Effector memory CD8-positive, alpha-beta T cell (primary cell): ENCODE measurements at regions not wholly inside any gene's neighbourhood (a gene's known extent, or its start where the extent isn't known, plus 50 kb on each side); places are given as distances from the start of the nearest gene placed in this dataset.
A peak's percentile ranks its signal among the peaks of the same experiment; 100 is the strongest.

Source experiments
- ATAC-seq: fragments of 150-1000 bp; cut with Tn5 transposase; replicated peaks from 2 replicates; pipeline ENCODE4 v1.10.0; 2021; ENCODE audit warnings: mild to moderate bottlenecking, moderate library complexity
- DNase-seq, 3 experiments: peaks; one replicate each; pipeline ENCODE4 v3.0.0; 2021
- H3K27ac Mint-ChIP-seq, 2 donors: one replicate each; pipeline ENCODE4 v1.8.0; 2022; ENCODE audit warnings: mild to moderate bottlenecking in 2 of 2, mixed read lengths in 2 of 2, moderate library complexity in 2 of 2
- H3K27me3 Mint-ChIP-seq, 2 donors: one replicate each; pipeline ENCODE4 v1.8.0; 2022; ENCODE audit warnings: mixed read lengths in 2 of 2
- H3K36me3 Mint-ChIP-seq: one replicate; pipeline ENCODE4 v1.8.0; 2022; ENCODE audit warnings: mild to moderate bottlenecking, moderate library complexity, mixed read lengths; ENCODE audit not compliant: insufficient read depth
- H3K4me1 Mint-ChIP-seq, 2 donors: one replicate each; pipeline ENCODE4 v1.8.0; 2022; ENCODE audit warnings: low read depth in 2 of 2, mixed read lengths in 2 of 2
- H3K4me3 Mint-ChIP-seq, 2 donors: one replicate each; pipeline ENCODE4 v1.8.0; 2022; ENCODE audit warnings: mild to moderate bottlenecking in 2 of 2, mixed read lengths in 2 of 2, moderate library complexity in 2 of 2
- H3K9me3 Mint-ChIP-seq, 2 donors: one replicate each; pipeline ENCODE4 v1.8.0; 2022; ENCODE audit warnings: mixed read lengths in 2 of 2

- ATAC-seq (no peak), DNase-seq (no peak)
- Mint-ChIP-seq H3K27ac (no peak overlapping the region), H3K4me3 (no peak overlapping the region), H3K36me3 (peaks cover 3% of the 10 kb centered on the region), H3K4me1 (peaks cover 3 to 4% of the 10 kb centered on the region in 2 donors), H3K9me3 (no peaks in the 10 kb centered on the region), H3K27me3 (peaks cover 4 to 15% of the 10 kb centered on the region in 2 donors)
Observed at GRCh38 chr16:85418978-85419491, 194.1 kb upstream of the GSE1 start.

- DNase-seq (no peak), ATAC-seq (no peak)
- peaks cover 3 to 4% of the 10 kb centered on the region in 2 donors for H3K4me1 Mint-ChIP-seq
- no peak overlapping the region for H3K27ac Mint-ChIP-seq
- H3K9me3 Mint-ChIP-seq = no peaks in the 10 kb centered on the region
- no peak overlapping the region for H3K4me3 Mint-ChIP-seq
- peaks cover 3% of the 10 kb centered on the region for H3K36me3 Mint-ChIP-seq
- peaks cover 8 to 23% of the 10 kb centered on the region in 2 donors for H3K27me3 Mint-ChIP-seq
Observed at GRCh38 chr16:85419503-85420408, 193.4 kb upstream of the GSE1 start.

GRCh38 chr16:85420501-85421337, 192.4 kb upstream of the GSE1 start:
- Mint-ChIP-seq H3K4me3 (no peak overlapping the region), H3K36me3 (peaks cover 3% of the 10 kb centered on the region), H3K27ac (no peak overlapping the region), H3K27me3 (peaks cover 15 to 32% of the 10 kb centered on the region in 2 donors), H3K4me1 (peaks cover 4 to 5% of the 10 kb centered on the region in 2 donors), H3K9me3 (no peaks in the 10 kb centered on the region)
- DNase-seq = peak; percentile 71 to 82 (median 79)
- ATAC-seq = peak; percentile 91

- Mint-ChIP-seq H3K36me3 (peaks cover 3% of the 10 kb centered on the region), H3K4me1 (peaks cover 4 to 5% of the 10 kb centered on the region in 2 donors), H3K9me3 (no peaks in the 10 kb centered on the region), H3K27me3 (peaks cover 24 to 40% of the 10 kb centered on the region in 2 donors), H3K27ac (no peak overlapping the region), H3K4me3 (no peak overlapping the region)
- ATAC-seq (no peak), DNase-seq (no peak)
Observed at GRCh38 chr16:85421338-85422195, 191.6 kb upstream of the GSE1 start.

- peaks cover 3% of the 10 kb centered on the region for H3K36me3 Mint-ChIP-seq
- DNase-seq = no peak
- H3K27me3 Mint-ChIP-seq = peaks cover 25 to 40% of the 10 kb centered on the region in 2 donors
- H3K4me3 Mint-ChIP-seq = no peak overlapping the region
- H3K27ac Mint-ChIP-seq = peak overlapping the region in 1 of 2 donors; percentile 83
- no peak for ATAC-seq
- H3K4me1 Mint-ChIP-seq = peaks cover 4 to 5% of the 10 kb centered on the region in 2 donors
- H3K9me3 Mint-ChIP-seq = no peaks in the 10 kb centered on the region
Observed at GRCh38 chr16:85422196-85422631, 190.9 kb upstream of the GSE1 start.

GRCh38 chr16:85422632-85423550, 190.2 kb upstream of the GSE1 start:
- Mint-ChIP-seq H3K36me3 (peaks cover 3% of the 10 kb centered on the region), H3K27me3 (peaks cover 25 to 40% of the 10 kb centered on the region in 2 donors), H3K9me3 (no peaks in the 10 kb centered on the region), H3K4me1 (peaks cover 4 to 5% of the 10 kb centered on the region in 2 donors), H3K4me3 (no peak overlapping the region), H3K27ac (peak overlapping the region in 1 of 2 donors; percentile 83)
- DNase-seq (no peak), ATAC-seq (no peak)

GRCh38 chr16:85423631-85424030, 189.5 kb upstream of the GSE1 start:
- H3K27me3 Mint-ChIP-seq = peaks cover 25 to 40% of the 10 kb centered on the region in 2 donors

GRCh38 chr16:85424260-85425073, 188.7 kb upstream of the GSE1 start:
- Mint-ChIP-seq H3K9me3 (no peaks in the 10 kb centered on the region), H3K4me3 (no peak overlapping the region), H3K27me3 (peaks cover 27 to 43% of the 10 kb centered on the region in 2 donors), H3K27ac (peak overlapping the region; percentile 10 to 75), H3K4me1 (peaks cover 4 to 5% of the 10 kb centered on the region in 2 donors), H3K36me3 (no peaks in the 10 kb centered on the region)
- no peak for ATAC-seq
- no peak for DNase-seq

More at GRCh38 chr16:85423631-85424030, 189.5 kb upstream of the GSE1 start:
- DNase-seq (no peak), ATAC-seq (no peak)
- Mint-ChIP-seq H3K9me3 (no peaks in the 10 kb centered on the region), H3K4me1 (peaks cover 4 to 5% of the 10 kb centered on the region in 2 donors), H3K36me3 (peaks cover 3% of the 10 kb centered on the region), H3K4me3 (no peak overlapping the region), H3K27ac (no peak overlapping the region)

GRCh38 chr16:85425074-85425662, 188.0 kb upstream of the GSE1 start:
- H3K36me3 Mint-ChIP-seq = no peaks in the 10 kb centered on the region
- ATAC-seq (no peak), DNase-seq (no peak)
- H3K27ac Mint-ChIP-seq = peak overlapping the region; percentile 10 to 75
- H3K27me3 Mint-ChIP-seq = peaks cover 32 to 50% of the 10 kb centered on the region in 2 donors
- no peaks in the 10 kb centered on the region for H3K9me3 Mint-ChIP-seq
- H3K4me1 Mint-ChIP-seq = peaks cover 4 to 5% of the 10 kb centered on the region in 2 donors
- no peak overlapping the region for H3K4me3 Mint-ChIP-seq

- Mint-ChIP-seq H3K4me1 (peaks cover 0 to 2% of the 10 kb centered on the region in 2 donors), H3K4me3 (no peak overlapping the region), H3K27me3 (peaks cover 32 to 43% of the 10 kb centered on the region in 2 donors), H3K9me3 (no peaks in the 10 kb centered on the region), H3K36me3 (no peaks in the 10 kb centered on the region), H3K27ac (no peak overlapping the region)
- ATAC-seq (no peak), DNase-seq (no peak)
Observed at GRCh38 chr16:85426806-85427205, 186.3 kb upstream of the GSE1 start.
